ENCODE measurements at regions not wholly inside any gene's neighbourhood (a gene's known extent, or its start where the extent isn't known, plus 50 kb on each side); places are given as distances from the start of the nearest gene placed in this dataset.

- TF ChIP-seq FOSL1 (IDR thresholded peaks at IDR 0.05; ENCODE audit: insufficient read depth, low read depth, low read length): no peak
These were observed 162.7 kb downstream of the ZNF608 start (continued) for GRCh38 chr5:124583469-124584350.

Data from H1 (cell line).